ENCODE measurements at regions not wholly inside any gene's neighbourhood (a gene's known extent, or its start where the extent isn't known, plus 50 kb on each side); places are given as distances from the start of the nearest gene placed in this dataset.

DNA sequence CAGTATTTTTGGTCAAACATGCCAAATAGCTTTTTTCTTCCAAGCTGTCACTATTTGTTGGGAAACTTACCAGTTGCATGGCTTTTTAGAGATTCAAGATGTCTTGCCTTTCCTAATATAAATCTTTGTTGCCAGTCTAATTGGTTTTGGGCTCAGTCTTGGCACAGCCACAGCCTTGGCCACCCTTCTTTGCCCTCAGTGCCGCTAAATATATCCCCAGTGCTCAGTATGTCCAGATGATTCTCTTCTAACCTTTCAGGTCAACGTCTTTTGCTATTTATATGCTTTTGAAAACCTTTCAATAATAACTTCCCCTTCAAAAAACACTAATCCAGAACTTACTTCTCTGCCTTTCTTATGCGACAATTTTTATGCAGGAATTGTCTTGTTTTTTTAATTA, 483.1 kb upstream of the ZFHX3 start:
- BruUV-seq (replicated peaks): no TSS peak

More for the DNA sequence above, 483.1 kb upstream of the ZFHX3 start:
- H2BK15ac ChIP-seq (ENCODE audit: low read depth, low read length): no peak overlapping the region
- ATAC-seq (ENCODE audit: low read depth) (no peak), DNase-seq (no peak)
- H2AK5ac ChIP-seq (ENCODE audit: low read depth, low read length): no peak overlapping the region
- H2BK5ac ChIP-seq (ENCODE audit: low read depth, low read length, poor library complexity, severe bottlenecking): no peak overlapping the region
- H3K4me3 ChIP-seq (ENCODE audit: insufficient read depth, low read depth, low read length): no peak overlapping the region
- no peak overlapping the region for H3K14ac ChIP-seq (replicated peaks; ENCODE audit: low read depth, low read length)
- no peak overlapping the region for H4K8ac ChIP-seq (ENCODE audit: low read depth in 2 of 2, low read length in 2 of 2)
- in situ Hi-C loops (cut with MboI; ENCODE audit: low sequenced_read_pairs): no loop called here
- no peaks in the 10 kb centered on the region for H3K9me1 ChIP-seq (ENCODE audit: insufficient read depth, low read length)
- no peaks in the 10 kb centered on the region for H3K27me3 ChIP-seq (ENCODE audit: control insufficient read depth, insufficient read depth, low read length)
- H3K9ac ChIP-seq (ENCODE audit: low read depth, low read length): no peak overlapping the region
- H2AFZ ChIP-seq (replicated peaks; ENCODE audit: low read length, poor library complexity): no peak overlapping the region
- H3K4ac ChIP-seq (ENCODE audit: low read depth, low read length): no peak overlapping the region
- no peak overlapping the region for H3K18ac ChIP-seq (ENCODE audit: low read depth, low read length)
- dilution Hi-C loops (cut with HindIII; ENCODE audit: low sequenced_read_pairs, unreplicated experiment): no loop called here
- H3K23ac ChIP-seq (ENCODE audit: low read depth, low read length): no peak overlapping the region
- no peak overlapping the region for H3K4me2 ChIP-seq (ENCODE audit: low read depth, low read length)
- H3K36me3 ChIP-seq (ENCODE audit: control insufficient read depth, insufficient read depth, low read length): no peaks in the 10 kb centered on the region
- H4K20me1 ChIP-seq (ENCODE audit: insufficient read depth, low read length): no peaks in the 10 kb centered on the region
- H4K91ac ChIP-seq (ENCODE audit: insufficient read depth, low read depth, low read length): no peak overlapping the region
- no peak overlapping the region for H4K5ac ChIP-seq (ENCODE audit: low read depth, low read length)
- H3K79me1 ChIP-seq (ENCODE audit: low read depth in 1 of 2, low read length in 2 of 2): no peaks in the 10 kb centered on the region
- no peak overlapping the region for H3K27ac ChIP-seq (ENCODE audit: insufficient read depth, low read length)
- WGBS, 2 experiments (ENCODE audit: extremely low coverage in 2 of 2, insufficient read length in 1 of 2): 33% methylated on average over 1 of the region's 3 CpGs; no CpG with 5 or more reads in 1 of the 2 experiments
- intact Hi-C loops (cut with micrococcal nuclease): no loop called here
- H3K9me3 ChIP-seq (ENCODE audit: control insufficient read depth, insufficient read depth, low read length): no peaks in the 10 kb centered on the region; the same call in 1 of the 2 replicates
- ChIA-PET CTCF (interaction anchor here (0.6 to 1.0 kb wide), 2 partner anchors 66 to 406 kb away, joined by 3 read pairs; no protein-coding TSS in a partner anchor), POLR2A (ENCODE audit: unreplicated experiment) (no interaction called here)
- TF ChIP-seq MXI1 (IDR thresholded peaks at IDR 0.05; ENCODE audit: borderline replicate concordance, low read depth, low read length): no peak
- no peaks in the 10 kb centered on the region for H3K4me1 ChIP-seq (ENCODE audit: control insufficient read depth, insufficient read depth, low read length)
- no peak overlapping the region for H2BK20ac ChIP-seq (ENCODE audit: low read depth, low read length)
- H2AK9ac ChIP-seq (replicated peaks; ENCODE audit: low read depth, low read length, poor library complexity): no peak overlapping the region
- no peak overlapping the region for H2BK120ac ChIP-seq (ENCODE audit: low read depth, low read length)
- H3K56ac ChIP-seq (ENCODE audit: extremely low read depth, insufficient read depth, low read length): no peak overlapping the region
